LNCAP (cell line): ENCODE measurements at regions not wholly inside any gene's neighbourhood (a gene's known extent, or its start where the extent isn't known, plus 50 kb on each side); places are given as distances from the start of the nearest gene placed in this dataset.

ENCODE experiments used
- TF ChIP-seq, protein P1 (sequence below): fragments of 450-650 bp; IDR thresholded peaks from 2 replicates; pipeline ENCODE4 v1.5.1; 2017; ENCODE audit warnings: mild to moderate bottlenecking

- TF ChIP-seq, protein P1, sequence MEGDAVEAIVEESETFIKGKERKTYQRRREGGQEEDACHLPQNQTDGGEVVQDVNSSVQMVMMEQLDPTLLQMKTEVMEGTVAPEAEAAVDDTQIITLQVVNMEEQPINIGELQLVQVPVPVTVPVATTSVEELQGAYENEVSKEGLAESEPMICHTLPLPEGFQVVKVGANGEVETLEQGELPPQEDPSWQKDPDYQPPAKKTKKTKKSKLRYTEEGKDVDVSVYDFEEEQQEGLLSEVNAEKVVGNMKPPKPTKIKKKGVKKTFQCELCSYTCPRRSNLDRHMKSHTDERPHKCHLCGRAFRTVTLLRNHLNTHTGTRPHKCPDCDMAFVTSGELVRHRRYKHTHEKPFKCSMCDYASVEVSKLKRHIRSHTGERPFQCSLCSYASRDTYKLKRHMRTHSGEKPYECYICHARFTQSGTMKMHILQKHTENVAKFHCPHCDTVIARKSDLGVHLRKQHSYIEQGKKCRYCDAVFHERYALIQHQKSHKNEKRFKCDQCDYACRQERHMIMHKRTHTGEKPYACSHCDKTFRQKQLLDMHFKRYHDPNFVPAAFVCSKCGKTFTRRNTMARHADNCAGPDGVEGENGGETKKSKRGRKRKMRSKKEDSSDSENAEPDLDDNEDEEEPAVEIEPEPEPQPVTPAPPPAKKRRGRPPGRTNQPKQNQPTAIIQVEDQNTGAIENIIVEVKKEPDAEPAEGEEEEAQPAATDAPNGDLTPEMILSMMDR = no peak
Measured at GRCh38 chr2:4959219-4959618, 733.0 kb upstream of the SOX11 start.

- TF ChIP-seq, protein P1 = no peak
Measured at GRCh38 chr2:4962419-4962818, 729.8 kb upstream of the SOX11 start.

DNA sequence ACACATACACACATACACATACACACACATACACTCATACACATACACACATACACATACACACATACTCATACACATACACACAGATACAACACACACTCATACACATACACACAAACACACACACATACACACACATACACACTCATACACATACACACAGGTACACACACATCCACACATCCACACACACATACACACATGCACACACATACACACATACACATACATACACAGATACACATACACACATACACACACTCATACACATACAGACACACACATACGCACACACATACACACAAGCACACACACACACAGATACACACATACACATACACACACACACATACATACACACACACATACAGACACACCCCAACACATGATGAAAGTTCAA, 729.1 kb upstream of the SOX11 start:
- TF ChIP-seq, protein P1 = no peak

DNA sequence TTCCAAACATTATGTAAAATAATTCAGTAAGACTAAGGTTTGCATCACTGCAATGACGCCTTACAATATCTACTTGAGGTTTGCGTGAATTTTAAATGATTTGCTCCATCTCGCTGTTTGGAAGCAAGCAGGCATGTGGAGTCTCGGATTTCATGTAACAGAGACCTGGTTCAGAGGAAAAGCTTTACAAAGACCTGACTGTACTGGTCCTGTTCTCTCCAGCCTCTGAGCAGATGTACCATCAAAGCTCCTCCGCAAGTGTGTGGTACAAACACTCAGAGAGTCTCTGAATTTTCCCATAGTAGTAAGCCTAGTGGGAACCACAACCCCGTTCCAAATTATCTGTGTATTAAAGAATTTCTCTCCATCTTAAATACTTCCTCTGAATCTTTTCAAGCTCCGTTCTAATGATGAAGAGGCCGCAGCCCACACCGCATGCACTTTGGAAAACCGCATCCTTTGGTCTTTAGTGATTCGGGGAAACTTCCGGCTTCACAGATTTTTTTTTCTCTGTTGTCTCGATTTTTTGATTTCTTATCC, 728.1 kb upstream of the SOX11 start:
- TF ChIP-seq, protein P1 = no peak

GRCh38 chr2:4964579-4964978, 727.6 kb upstream of the SOX11 start:
- TF ChIP-seq, protein P1 = no peak

DNA sequence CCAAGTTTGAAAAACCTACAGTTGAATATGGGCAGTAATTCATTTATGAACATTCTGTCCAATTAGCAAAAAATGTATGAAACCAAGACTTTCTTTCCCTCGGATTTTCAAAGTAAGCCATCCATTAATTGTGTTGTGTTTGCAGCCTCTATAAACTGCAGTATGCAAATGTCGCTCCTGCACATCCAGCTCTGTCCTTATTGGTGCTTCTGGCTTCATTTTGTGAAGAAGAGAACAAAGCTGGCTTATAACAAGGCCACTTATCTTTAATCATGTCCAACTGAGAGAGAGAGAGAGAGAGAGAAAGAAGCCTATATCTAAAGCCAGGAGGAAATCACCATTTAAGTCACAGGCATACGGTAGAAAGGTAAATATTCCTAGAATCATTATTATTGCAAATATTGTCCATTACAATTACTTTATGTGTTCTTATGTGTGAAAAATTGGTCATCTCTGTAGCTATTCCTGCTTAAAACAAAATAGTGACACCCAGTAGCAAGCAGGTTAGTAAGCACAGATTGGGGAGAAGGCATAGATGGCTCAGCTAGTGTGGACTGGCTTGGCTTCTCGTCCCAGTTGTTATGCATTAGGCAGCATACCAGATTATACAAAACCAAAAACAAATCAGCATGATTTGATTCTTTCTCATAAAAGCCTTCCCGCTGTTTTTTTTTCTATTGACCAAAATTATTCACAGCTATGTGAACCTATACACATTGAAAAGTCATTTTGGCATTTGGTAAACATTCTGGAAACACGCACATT, 726.4 kb upstream of the SOX11 start:
- TF ChIP-seq, protein P1 = no peak

DNA sequence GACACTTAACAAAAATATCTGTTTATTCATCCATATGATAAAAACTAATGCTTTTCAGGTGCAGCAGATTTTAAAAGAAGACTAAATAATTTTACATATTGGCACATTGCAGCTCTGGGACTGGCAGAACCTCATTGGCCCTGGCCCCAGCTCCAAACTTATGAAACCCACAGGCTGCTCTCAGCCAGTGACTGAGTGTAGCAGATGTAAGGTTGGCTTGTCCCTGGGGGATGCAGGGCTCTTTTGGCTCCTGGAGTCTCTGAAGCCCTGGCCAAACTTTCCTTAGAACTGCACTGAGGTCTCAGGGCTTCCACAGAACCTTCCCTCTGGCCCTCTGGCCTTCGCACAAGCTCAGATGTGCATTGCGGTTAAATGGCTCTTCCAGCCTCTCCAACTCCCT, 725.0 kb upstream of the SOX11 start:
- TF ChIP-seq, protein P1 = no peak
